H1 (cell line): ENCODE measurements at regions not wholly inside any gene's neighbourhood (a gene's known extent, or its start where the extent isn't known, plus 50 kb on each side); places are given as distances from the start of the nearest gene placed in this dataset.

Experiments used
- CTCF ChIA-PET: fragments of 300-600 bp; sonication (Branson Sonifier 250); formaldehyde crosslinking; loops from one replicate; lab custom pipeline; 2021; ENCODE audit not compliant: partially characterized antibody; lab: Charles Lee
- POLR2A ChIA-PET: fragments of 300-600 bp; sonication (Branson Sonifier 250); formaldehyde crosslinking; loops from one replicate; lab custom pipeline; 2021; ENCODE audit warnings: inconsistent platforms; ENCODE audit not compliant: partially characterized antibody; lab: Charles Lee
- DNase-seq, 2 experiments: peaks; one replicate each; pipeline versions ENCODE4 v3.0.0 to v3.0.0-alpha.2; 2010 to 2022; ENCODE audit warnings: low spot score in 2 of 2, low read depth in 1 of 2, mixed read lengths in 1 of 2
- FAIRE-seq: peaks from 2 replicates; lab custom pipeline; 2011; peaks lifted over from hg19 to GRCh38; lab: Jason Lieb, UNC
- H2AFZ ChIP-seq: 2 replicates; pipeline ENCODE4 v1.8.1; 2012; ENCODE audit warnings: low read length, inconsistent platforms
- H2AK5ac ChIP-seq: 2 replicates; pipeline ENCODE4 v1.6.1; 2013; ENCODE audit warnings: low read depth, low read length
- H2BK120ac ChIP-seq: replicated peaks from 2 replicates; pipeline ENCODE3; 2013; ENCODE audit warnings: low read depth, low read length, inconsistent platforms
- H2BK12ac ChIP-seq: 2 replicates; pipeline ENCODE4 v1.6.1; 2013; ENCODE audit warnings: low read depth, low read length
- H2BK15ac ChIP-seq: 2 replicates; pipeline ENCODE4 v1.6.1; 2013; ENCODE audit warnings: low read length
- H2BK20ac ChIP-seq: 2 replicates; pipeline ENCODE4 v1.6.1; 2013; ENCODE audit warnings: low read length
- H2BK5ac ChIP-seq: 2 replicates; pipeline ENCODE4 v1.6.1; 2013; ENCODE audit warnings: low read depth, low read length
- H3K14ac ChIP-seq: 2 replicates; pipeline ENCODE4 v1.6.1; 2013; ENCODE audit warnings: inconsistent platforms; ENCODE audit not compliant: insufficient read length
- H3K18ac ChIP-seq: 2 replicates; pipeline ENCODE4 v1.6.1; 2013; ENCODE audit warnings: low read length; ENCODE audit errors: extremely low read depth
- H3K23ac ChIP-seq: 2 replicates; pipeline ENCODE4 v1.6.1; 2013; ENCODE audit warnings: inconsistent platforms; ENCODE audit not compliant: insufficient read length
- H3K23me2 ChIP-seq: 2 replicates; pipeline ENCODE4 v1.6.1; 2013; ENCODE audit warnings: low read depth, low read length
- H3K27ac ChIP-seq: 2 replicates; pipeline ENCODE4 v1.6.1; 2011; ENCODE audit warnings: low read depth, low read length, inconsistent platforms
- H3K27me3 ChIP-seq, 4 experiments: replicated peaks in 1 of 4; 1 replicate in 1 of 4; 2 replicates in 3 of 4; pipeline versions ENCODE4 v1.6.1 to v1.8.1; 2011 to 2013; ENCODE audit warnings: low read length in 3 of 4, mild to moderate bottlenecking in 3 of 4, inconsistent platforms in 2 of 4, mixed read lengths in 2 of 4, moderate library complexity in 1 of 4; ENCODE audit not compliant: control insufficient read depth in 3 of 4, insufficient read depth in 3 of 4; ENCODE audit errors: extremely low read depth in 1 of 4
- H3K36me3 ChIP-seq, 4 experiments: 2 replicates each; pipeline versions ENCODE4 v1.6.1 to v1.8.1; 2011 to 2013; ENCODE audit warnings: mild to moderate bottlenecking in 4 of 4, low read length in 3 of 4, moderate library complexity in 2 of 4, control low read depth in 1 of 4, inconsistent platforms in 1 of 4; ENCODE audit not compliant: insufficient read depth in 4 of 4, control insufficient read depth in 2 of 4
- H3K4ac ChIP-seq: replicated peaks from 2 replicates; pipeline ENCODE3; 2013; ENCODE audit warnings: low read length, low read depth, mixed read lengths, inconsistent platforms; ENCODE audit not compliant: insufficient read length
- H3K4me1 ChIP-seq, 4 experiments: replicated peaks in 1 of 4; 1 replicate in 1 of 4; 2 replicates in 3 of 4; pipeline versions ENCODE4 v1.6.1 to v1.8.1; 2011 to 2013; ENCODE audit warnings: low read length in 3 of 4, inconsistent platforms in 2 of 4, mixed read lengths in 1 of 4; ENCODE audit not compliant: insufficient read depth in 4 of 4, control insufficient read depth in 3 of 4
- H3K4me2 ChIP-seq, 2 experiments: 2 replicates each; pipeline versions ENCODE4 v1.6.1 to v1.8.1; 2011 to 2013; ENCODE audit warnings: low read depth in 2 of 2, low read length in 2 of 2, control low read depth in 1 of 2, inconsistent platforms in 1 of 2, mild to moderate bottlenecking in 1 of 2; ENCODE audit not compliant: insufficient read depth in 1 of 2
- H3K4me3 ChIP-seq, 4 experiments: fragments of 200-600, 300-600 bp in 1 of 4; sonication (generic), shearing (Covaris generic), sonication (Bioruptor Twin) in 1 of 4; 2 replicates each; pipeline versions ENCODE4 v1.5.1 to v1.8.1; 2011 to 2016; ENCODE audit warnings: low read length in 4 of 4, low read depth in 3 of 4, control low read depth in 2 of 4, inconsistent platforms in 2 of 4, mild to moderate bottlenecking in 2 of 4, mixed read lengths in 1 of 4, moderate library complexity in 1 of 4; ENCODE audit not compliant: insufficient read depth in 2 of 4; ENCODE audit errors: extremely low read depth in 1 of 4
- H3K56ac ChIP-seq: replicated peaks from 2 replicates; pipeline ENCODE3; 2013; ENCODE audit warnings: low read depth, mild to moderate bottlenecking, mixed read lengths, low read length, inconsistent platforms; ENCODE audit not compliant: insufficient read length
- H3K79me1 ChIP-seq: 2 replicates; pipeline ENCODE4 v1.6.1; 2013; ENCODE audit warnings: low read depth, low read length, control low read depth
- H3K79me2 ChIP-seq, 2 experiments: 2 replicates each; pipeline versions ENCODE4 v1.6.1 to v1.8.1; 2012 to 2013; ENCODE audit warnings: low read length in 2 of 2, mild to moderate bottlenecking in 2 of 2, inconsistent platforms in 1 of 2; ENCODE audit not compliant: insufficient read depth in 2 of 2, control insufficient read depth in 1 of 2
- H3K9ac ChIP-seq, 4 experiments: replicated peaks in 1 of 4; 1 replicate in 1 of 4; 2 replicates in 3 of 4; pipeline versions ENCODE4 v1.6.1 to v1.8.1; 2011 to 2013; ENCODE audit warnings: low read depth in 3 of 4, low read length in 3 of 4, control low read depth in 2 of 4, mild to moderate bottlenecking in 2 of 4, moderate library complexity in 2 of 4, inconsistent platforms in 1 of 4; ENCODE audit errors: extremely low read depth in 1 of 4
- H3K9me3 ChIP-seq, 2 experiments: 2 replicates each; pipeline versions ENCODE4 v1.6.1 to v1.8.1; 2012 to 2013; ENCODE audit warnings: mild to moderate bottlenecking in 2 of 2, moderate library complexity in 2 of 2, control low read depth in 1 of 2, inconsistent platforms in 1 of 2, low read depth in 1 of 2, low read length in 1 of 2, mixed read lengths in 1 of 2; ENCODE audit not compliant: insufficient read depth in 2 of 2
- H4K20me1 ChIP-seq, 2 experiments: replicated peaks in 1 of 2; 2 replicates each; pipeline versions ENCODE3 to v1.8.1; 2011 to 2013; ENCODE audit warnings: inconsistent platforms in 2 of 2, low read length in 2 of 2, mild to moderate bottlenecking in 1 of 2; ENCODE audit not compliant: insufficient read depth in 2 of 2, control insufficient read depth in 1 of 2
- H4K5ac ChIP-seq: 2 replicates; pipeline ENCODE4 v1.6.1; 2013; ENCODE audit warnings: low read length, low read depth, mixed read lengths, inconsistent platforms; ENCODE audit not compliant: insufficient read length
- H4K8ac ChIP-seq: 2 replicates; pipeline ENCODE4 v1.8.0; 2013; ENCODE audit warnings: mild to moderate bottlenecking, moderate library complexity, low read length, inconsistent platforms; ENCODE audit not compliant: insufficient read depth; ENCODE audit errors: extremely low read depth
- H4K91ac ChIP-seq: replicated peaks from 2 replicates; pipeline ENCODE3; 2013; ENCODE audit warnings: low read length, mixed read lengths, inconsistent platforms; ENCODE audit not compliant: insufficient read length
- CHD2 ChIP-seq: IDR thresholded peaks from 2 replicates; pipeline ENCODE4 v1.6.1; 2012; ENCODE audit warnings: low read length, improper control_type of control experiment
- EGR1 ChIP-seq: IDR thresholded peaks from 2 replicates; pipeline ENCODE4 v1.6.1; 2011; ENCODE audit warnings: low read depth, low read length, borderline replicate concordance
- FOSL1 ChIP-seq: IDR thresholded peaks from 2 replicates; pipeline ENCODE4 v1.6.1; 2011; ENCODE audit warnings: mild to moderate bottlenecking, low read depth, low read length, moderate library complexity; ENCODE audit not compliant: insufficient read depth
- KDM1A ChIP-seq: fragments of 200-600, 300-600 bp; sonication (generic); IDR thresholded peaks from 2 replicates; pipeline ENCODE4 v1.7.1; 2016; ENCODE audit warnings: mild to moderate bottlenecking, low read length, borderline replicate concordance
- MAFK ChIP-seq: IDR thresholded peaks from 2 replicates; pipeline ENCODE4 v1.6.1; 2012; ENCODE audit warnings: low read depth, mild to moderate bottlenecking, improper control_type of control experiment, low read length
- POU5F1 ChIP-seq: IDR thresholded peaks from 2 replicates; pipeline ENCODE4 v1.6.1; 2011; ENCODE audit warnings: low read depth, mild to moderate bottlenecking, low read length, moderate library complexity
- RFX5 ChIP-seq: IDR thresholded peaks from 2 replicates; pipeline ENCODE4 v1.6.1; 2011; ENCODE audit warnings: low read depth, low read length, improper control_type of control experiment, borderline replicate concordance
- SIN3A ChIP-seq, 2 experiments: IDR thresholded peaks in 1 of 2; conservative IDR thresholded peaks in 1 of 2; 2 replicates each; pipeline ENCODE4 v1.6.1; 2011 to 2012; ENCODE audit warnings: low read length in 2 of 2, improper control_type of control experiment in 1 of 2, low read depth in 1 of 2, mild to moderate bottlenecking in 1 of 2
- SP1 ChIP-seq: IDR thresholded peaks from 2 replicates; pipeline ENCODE4 v1.6.1; 2011; ENCODE audit warnings: low read depth, low read length
- SP4 ChIP-seq: IDR thresholded peaks from 2 replicates; pipeline ENCODE4 v1.6.1; 2012; ENCODE audit warnings: low read length, inconsistent platforms
- TCF12 ChIP-seq: IDR thresholded peaks from 2 replicates; pipeline ENCODE4 v1.6.1; 2011; ENCODE audit warnings: low read depth, mild to moderate bottlenecking, low read length
- WGBS, 2 experiments: shearing (Covaris generic) in 1 of 2; methylation state at CpG; one replicate each; pipeline versions ENCODE4 v1.1.6 to v1.1.7; 2013 to 2015; ENCODE audit warnings: low lambda C conversion rate in 2 of 2, mixed read lengths in 2 of 2, inconsistent platforms in 1 of 2, low coverage in 1 of 2, missing lambda C conversion rate in 1 of 2; ENCODE audit not compliant: insufficient replicate concordance in 2 of 2, insufficient coverage in 1 of 2, insufficient read length in 1 of 2; ENCODE audit errors: extremely low coverage in 1 of 2, missing lambda C conversion rate in 1 of 2; 5-methylcytosine and 5-hydroxymethylcytosine counted together
- TF ChIP-seq, protein P1 (sequence below), 3 experiments: IDR thresholded peaks; 1 replicate in 2 of 3; 2 replicates in 1 of 3; pipeline versions ENCODE4 v1.5.1 to v1.6.1; 2011; ENCODE audit warnings: low read length in 3 of 3, mild to moderate bottlenecking in 3 of 3, inconsistent platforms in 2 of 3, low read depth in 1 of 3, moderate library complexity in 1 of 3; ENCODE audit not compliant: insufficient read depth in 1 of 3; ENCODE audit errors: control extremely low read depth in 1 of 3
- TF ChIP-seq, protein P2 (sequence below): IDR thresholded peaks from 2 replicates; pipeline ENCODE4 v1.6.1; 2012; ENCODE audit warnings: inconsistent platforms

DNA sequence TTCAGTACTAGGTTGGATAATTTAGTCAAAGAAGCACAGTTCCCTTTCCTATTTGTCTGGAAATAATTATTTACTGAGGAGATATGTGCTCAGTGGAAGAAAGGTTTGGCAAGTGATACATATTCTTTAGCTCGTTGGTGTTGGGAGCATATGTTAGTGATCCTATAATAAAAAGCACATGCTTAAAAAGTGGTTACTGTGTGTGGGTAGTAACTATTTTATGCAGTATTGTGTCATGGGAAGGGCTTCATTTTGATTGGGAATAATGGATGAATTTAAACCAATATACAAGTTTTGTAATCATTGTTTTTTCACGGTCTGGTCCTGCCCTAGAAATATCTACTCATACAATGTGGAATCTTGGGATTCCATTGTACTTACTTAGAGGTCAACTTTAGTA lies 188.7 kb upstream of the PPP1R3A start:
- H2BK120ac ChIP-seq = no peak overlapping the region
- no peaks in the 10 kb centered on the region for H3K23me2 ChIP-seq
- no peaks in the 10 kb centered on the region for H3K9me3 ChIP-seq
- H2BK20ac ChIP-seq = no peak overlapping the region
- 96% methylated on average over 2 of the region's 2 CpGs; no CpG with 5 or more reads in 1 of the 2 experiments for WGBS, 2 experiments
- H4K5ac ChIP-seq = no peak overlapping the region
- H3K27me3 ChIP-seq = no peaks in the 10 kb centered on the region
- H3K4me3 ChIP-seq = no peak overlapping the region
- H3K79me1 ChIP-seq = no peaks in the 10 kb centered on the region
- H3K79me2 ChIP-seq = no peaks in the 10 kb centered on the region
- H4K8ac ChIP-seq = no peak overlapping the region
- H4K20me1 ChIP-seq = no peaks in the 10 kb centered on the region
- no peak overlapping the region for H3K56ac ChIP-seq
- H3K14ac ChIP-seq = no peak overlapping the region
- H3K18ac ChIP-seq = no peak overlapping the region
- no peaks in the 10 kb centered on the region for H3K4me1 ChIP-seq
- H3K4me2 ChIP-seq = no peak overlapping the region
- H3K36me3 ChIP-seq = no peaks in the 10 kb centered on the region
- no peak for DNase-seq
- H2AK5ac ChIP-seq = no peak overlapping the region
- H2BK15ac ChIP-seq = no peak overlapping the region
- no peak for FAIRE-seq
- H2AFZ ChIP-seq = no peak overlapping the region
- H2BK5ac ChIP-seq = no peak overlapping the region
- H3K4ac ChIP-seq = no peak overlapping the region
- H3K9ac ChIP-seq = no peak overlapping the region
- no peak overlapping the region for H4K91ac ChIP-seq
- CTCF ChIA-PET = interaction anchor here (0.8 kb wide), 1 partner anchor 315 kb away, joined by 3 read pairs; no protein-coding TSS in a partner anchor
- POLR2A ChIA-PET = no interaction called here
- H3K23ac ChIP-seq = no peak overlapping the region
- no peak overlapping the region for H2BK12ac ChIP-seq
- no peak overlapping the region for H3K27ac ChIP-seq
- no peak for TF ChIP-seq SP1
- no peak for TF ChIP-seq TCF12
- TF ChIP-seq EGR1 = no peak
- no peak for TF ChIP-seq CHD2
- TF ChIP-seq FOSL1 = no peak
- no peak for TF ChIP-seq MAFK
- TF ChIP-seq, protein P1, sequence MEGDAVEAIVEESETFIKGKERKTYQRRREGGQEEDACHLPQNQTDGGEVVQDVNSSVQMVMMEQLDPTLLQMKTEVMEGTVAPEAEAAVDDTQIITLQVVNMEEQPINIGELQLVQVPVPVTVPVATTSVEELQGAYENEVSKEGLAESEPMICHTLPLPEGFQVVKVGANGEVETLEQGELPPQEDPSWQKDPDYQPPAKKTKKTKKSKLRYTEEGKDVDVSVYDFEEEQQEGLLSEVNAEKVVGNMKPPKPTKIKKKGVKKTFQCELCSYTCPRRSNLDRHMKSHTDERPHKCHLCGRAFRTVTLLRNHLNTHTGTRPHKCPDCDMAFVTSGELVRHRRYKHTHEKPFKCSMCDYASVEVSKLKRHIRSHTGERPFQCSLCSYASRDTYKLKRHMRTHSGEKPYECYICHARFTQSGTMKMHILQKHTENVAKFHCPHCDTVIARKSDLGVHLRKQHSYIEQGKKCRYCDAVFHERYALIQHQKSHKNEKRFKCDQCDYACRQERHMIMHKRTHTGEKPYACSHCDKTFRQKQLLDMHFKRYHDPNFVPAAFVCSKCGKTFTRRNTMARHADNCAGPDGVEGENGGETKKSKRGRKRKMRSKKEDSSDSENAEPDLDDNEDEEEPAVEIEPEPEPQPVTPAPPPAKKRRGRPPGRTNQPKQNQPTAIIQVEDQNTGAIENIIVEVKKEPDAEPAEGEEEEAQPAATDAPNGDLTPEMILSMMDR (IDR thresholded peaks at IDR 0.05; ENCODE audit: control extremely low read depth in 1 of 3, insufficient read depth in 1 of 3, low read depth in 1 of 3, low read length in 3 of 3) = no peak
- TF ChIP-seq, protein P2, sequence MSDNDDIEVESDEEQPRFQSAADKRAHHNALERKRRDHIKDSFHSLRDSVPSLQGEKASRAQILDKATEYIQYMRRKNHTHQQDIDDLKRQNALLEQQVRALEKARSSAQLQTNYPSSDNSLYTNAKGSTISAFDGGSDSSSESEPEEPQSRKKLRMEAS = no peak
- no peak for TF ChIP-seq POU5F1
- TF ChIP-seq SIN3A (conservative IDR thresholded peaks at IDR 0.05 in 1 of 2, IDR thresholded peaks at IDR 0.05 in 1 of 2; ENCODE audit: low read depth in 1 of 2, low read length in 2 of 2) = no peak
- TF ChIP-seq RFX5 = no peak
- no peak for TF ChIP-seq KDM1A
- TF ChIP-seq SP4 = no peak
